ENCODE measurements at regions not wholly inside any gene's neighbourhood (a gene's known extent, or its start where the extent isn't known, plus 50 kb on each side); places are given as distances from the start of the nearest gene placed in this dataset.
"Not testable (repeated sequence)": the region's sequence is repeated elsewhere in the genome, so short reads cannot be mapped to it uniquely, and the experiment has no call there.

DNA sequence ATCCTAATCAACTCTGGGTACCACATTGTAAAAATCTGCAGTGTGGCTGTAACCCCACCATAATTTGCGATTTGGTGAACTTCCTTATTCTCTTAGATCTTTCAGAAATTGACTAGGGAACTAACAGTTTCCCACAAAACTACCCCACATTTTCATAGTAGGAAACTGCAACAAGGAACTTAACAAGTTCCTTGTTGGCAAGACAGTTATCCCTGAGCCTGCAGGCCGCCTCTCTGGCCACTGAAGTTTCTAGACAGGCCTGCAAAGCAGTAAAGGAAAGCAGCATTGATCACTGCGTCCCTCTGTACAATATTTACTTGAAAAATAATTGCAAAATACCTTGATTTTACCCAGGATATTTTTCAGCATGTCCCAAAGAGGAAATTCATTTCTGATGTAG lies 372.9 kb downstream of the ANAPC1 start:
- not testable (repeated sequence) for TF ChIP-seq POLR2A, POLR2AphosphoS5 (IDR thresholded peaks at IDR 0.05)
- TF ChIP-seq, protein P1, sequence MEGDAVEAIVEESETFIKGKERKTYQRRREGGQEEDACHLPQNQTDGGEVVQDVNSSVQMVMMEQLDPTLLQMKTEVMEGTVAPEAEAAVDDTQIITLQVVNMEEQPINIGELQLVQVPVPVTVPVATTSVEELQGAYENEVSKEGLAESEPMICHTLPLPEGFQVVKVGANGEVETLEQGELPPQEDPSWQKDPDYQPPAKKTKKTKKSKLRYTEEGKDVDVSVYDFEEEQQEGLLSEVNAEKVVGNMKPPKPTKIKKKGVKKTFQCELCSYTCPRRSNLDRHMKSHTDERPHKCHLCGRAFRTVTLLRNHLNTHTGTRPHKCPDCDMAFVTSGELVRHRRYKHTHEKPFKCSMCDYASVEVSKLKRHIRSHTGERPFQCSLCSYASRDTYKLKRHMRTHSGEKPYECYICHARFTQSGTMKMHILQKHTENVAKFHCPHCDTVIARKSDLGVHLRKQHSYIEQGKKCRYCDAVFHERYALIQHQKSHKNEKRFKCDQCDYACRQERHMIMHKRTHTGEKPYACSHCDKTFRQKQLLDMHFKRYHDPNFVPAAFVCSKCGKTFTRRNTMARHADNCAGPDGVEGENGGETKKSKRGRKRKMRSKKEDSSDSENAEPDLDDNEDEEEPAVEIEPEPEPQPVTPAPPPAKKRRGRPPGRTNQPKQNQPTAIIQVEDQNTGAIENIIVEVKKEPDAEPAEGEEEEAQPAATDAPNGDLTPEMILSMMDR (IDR thresholded peaks at IDR 0.05): not testable (repeated sequence)
